HG02973 (cell line): ENCODE measurements at regions not wholly inside any gene's neighbourhood (a gene's known extent, or its start where the extent isn't known, plus 50 kb on each side); places are given as distances from the start of the nearest gene placed in this dataset.
A peak's percentile ranks its signal among the peaks of the same experiment; 100 is the strongest.

Experiments
- ATAC-seq: cut with Tn5 transposase; IDR thresholded peaks from one replicate; pipeline ENCODE4 v1.9.1; 2021; ENCODE audit warnings: moderate library complexity; ENCODE audit not compliant: unreplicated experiment

- no peak for ATAC-seq
Measured at GRCh38 chr6:82015526-82015925, 232.0 kb downstream of the IBTK start.

GRCh38 chr6:82015043-82015442 lies 232.5 kb downstream of the IBTK start:
- ATAC-seq, result no peak

- ATAC-seq, result no peak
Measured at GRCh38 chr6:82013561-82014530, 233.7 kb downstream of the IBTK start.

- peak; percentile 86 for ATAC-seq
Measured at GRCh38 chr6:82006027-82006738, 241.4 kb downstream of the IBTK start.

- ATAC-seq, result no peak
Measured at GRCh38 chr6:82000551-82000950, 247.0 kb downstream of the IBTK start.

GRCh38 chr6:81999826-82000225 lies 247.3 kb upstream of the TENT5A start:
- ATAC-seq, result no peak

- no peak for ATAC-seq
Measured at GRCh38 chr6:81999270-81999669, 246.8 kb upstream of the TENT5A start.

GRCh38 chr6:81998432-81998831 lies 246.0 kb upstream of the TENT5A start:
- ATAC-seq, result no peak

GRCh38 chr6:81997090-81997926 lies 244.8 kb upstream of the TENT5A start:
- ATAC-seq, result peak; percentile 70

- no peak for ATAC-seq
Measured at GRCh38 chr6:81996414-81996813, 243.9 kb upstream of the TENT5A start.

GRCh38 chr6:81995548-81996289 lies 243.2 kb upstream of the TENT5A start:
- ATAC-seq, result no peak

- ATAC-seq, result no peak
Measured at GRCh38 chr6:81988871-81989270, 236.4 kb upstream of the TENT5A start.

- ATAC-seq, result no peak
Measured at GRCh38 chr6:81988446-81988845, 236.0 kb upstream of the TENT5A start.

- no peak for ATAC-seq
Measured at GRCh38 chr6:81987293-81987692, 234.8 kb upstream of the TENT5A start.

- no peak for ATAC-seq
Measured at GRCh38 chr6:81985191-81985590, 232.7 kb upstream of the TENT5A start.

GRCh38 chr6:81984599-81984998 lies 232.1 kb upstream of the TENT5A start:
- ATAC-seq, result no peak

- peak; percentile 45 for ATAC-seq
Measured at GRCh38 chr6:81981812-81982211, 229.3 kb upstream of the TENT5A start.

- no peak for ATAC-seq
Measured at GRCh38 chr6:81979767-81980166, 227.3 kb upstream of the TENT5A start.

- no peak for ATAC-seq
Measured at GRCh38 chr6:81979329-81979728, 226.8 kb upstream of the TENT5A start.

- ATAC-seq, result no peak
Measured at GRCh38 chr6:81978230-81978629, 225.7 kb upstream of the TENT5A start.
